ENCODE measurements at regions not wholly inside any gene's neighbourhood (a gene's known extent, or its start where the extent isn't known, plus 50 kb on each side); places are given as distances from the start of the nearest gene placed in this dataset.

DNA sequence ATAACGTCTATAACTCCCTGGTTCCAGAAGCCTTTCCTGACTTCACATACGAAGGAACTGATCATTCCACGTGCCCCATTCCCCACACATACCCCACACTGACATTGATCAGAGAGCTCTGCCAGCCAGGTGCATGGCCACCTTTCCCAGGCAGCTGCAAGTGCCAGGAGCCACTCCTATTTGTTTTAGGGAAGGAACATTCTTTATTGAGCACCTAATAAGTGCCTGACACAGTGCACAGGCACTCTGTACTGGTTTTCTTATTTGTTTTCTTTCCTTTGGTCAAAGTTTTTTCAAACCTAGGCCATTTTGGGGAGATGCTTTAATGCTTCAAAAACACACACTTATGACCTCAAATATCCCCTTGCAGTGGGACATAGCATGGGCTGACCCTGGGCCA is 50.0 kb downstream of the PITPNM2 start:
- Mint-ChIP-seq H3K4me3 (no peak overlapping the region), H3K4me1 (peaks cover 22 to 38% of the 10 kb centered on the region in 2 donors), H3K36me3 (no peaks in the 10 kb centered on the region), H3K9me3 (no peaks in the 10 kb centered on the region), H3K27ac (no peak overlapping the region), H3K27me3 (ENCODE audit: low read depth in 2 of 2) (no peaks in the 10 kb centered on the region)
- TF ChIP-seq, protein P1, sequence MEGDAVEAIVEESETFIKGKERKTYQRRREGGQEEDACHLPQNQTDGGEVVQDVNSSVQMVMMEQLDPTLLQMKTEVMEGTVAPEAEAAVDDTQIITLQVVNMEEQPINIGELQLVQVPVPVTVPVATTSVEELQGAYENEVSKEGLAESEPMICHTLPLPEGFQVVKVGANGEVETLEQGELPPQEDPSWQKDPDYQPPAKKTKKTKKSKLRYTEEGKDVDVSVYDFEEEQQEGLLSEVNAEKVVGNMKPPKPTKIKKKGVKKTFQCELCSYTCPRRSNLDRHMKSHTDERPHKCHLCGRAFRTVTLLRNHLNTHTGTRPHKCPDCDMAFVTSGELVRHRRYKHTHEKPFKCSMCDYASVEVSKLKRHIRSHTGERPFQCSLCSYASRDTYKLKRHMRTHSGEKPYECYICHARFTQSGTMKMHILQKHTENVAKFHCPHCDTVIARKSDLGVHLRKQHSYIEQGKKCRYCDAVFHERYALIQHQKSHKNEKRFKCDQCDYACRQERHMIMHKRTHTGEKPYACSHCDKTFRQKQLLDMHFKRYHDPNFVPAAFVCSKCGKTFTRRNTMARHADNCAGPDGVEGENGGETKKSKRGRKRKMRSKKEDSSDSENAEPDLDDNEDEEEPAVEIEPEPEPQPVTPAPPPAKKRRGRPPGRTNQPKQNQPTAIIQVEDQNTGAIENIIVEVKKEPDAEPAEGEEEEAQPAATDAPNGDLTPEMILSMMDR (IDR thresholded peaks at IDR 0.05) = no peak
- intact Hi-C loops (cut with micrococcal nuclease) = no loop called here
- Histone ChIP-seq H3K27ac (ENCODE audit: low read length) (no peak overlapping the region), H3K4me1 (ENCODE audit: control insufficient read depth, insufficient read depth, low read length) (peaks cover 7% of the 10 kb centered on the region), H3K4me3 (ENCODE audit: low read length) (no peak overlapping the region), H3K27me3 (ENCODE audit: control insufficient read depth, insufficient read depth, low read length) (no peaks in the 10 kb centered on the region), H3K9me3 (ENCODE audit: control insufficient read depth, insufficient read depth, low read length) (no peaks in the 10 kb centered on the region), H3K36me3 (ENCODE audit: control insufficient read depth, insufficient read depth, low read length) (no peaks in the 10 kb centered on the region)
- no peak for ATAC-seq
- WGBS (ENCODE audit: insufficient coverage) = 94% methylated on average over 3 of the region's 3 CpGs
- DNase-seq = no peak

DNA sequence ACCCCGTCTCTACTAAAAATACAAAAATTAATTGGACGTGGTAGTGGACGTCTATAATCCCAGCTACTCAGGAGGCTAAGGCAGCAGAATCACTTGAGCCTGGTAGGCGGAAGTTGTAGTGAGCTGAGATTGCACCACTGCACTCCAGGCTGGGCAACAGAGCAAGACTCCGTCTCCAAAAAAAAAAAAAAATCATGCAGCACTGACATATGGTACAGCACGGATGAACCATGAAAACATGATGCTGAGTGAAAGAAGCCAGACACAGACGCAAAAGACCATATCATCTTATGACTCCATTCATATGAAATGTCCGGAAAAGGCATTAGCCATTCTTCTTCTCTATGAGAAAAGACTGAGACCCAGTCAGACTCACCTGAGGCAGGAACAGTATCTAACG is 50.4 kb downstream of the PITPNM2 start:
- Mint-ChIP-seq H3K4me3 (no peak overlapping the region), H3K27ac (no peak overlapping the region), H3K36me3 (no peaks in the 10 kb centered on the region), H3K9me3 (no peaks in the 10 kb centered on the region), H3K27me3 (ENCODE audit: low read depth in 2 of 2) (no peaks in the 10 kb centered on the region), H3K4me1 (peaks cover 17 to 34% of the 10 kb centered on the region in 2 donors)
- Histone ChIP-seq H3K4me3 (ENCODE audit: low read length) (no peak overlapping the region), H3K36me3 (ENCODE audit: control insufficient read depth, insufficient read depth, low read length) (no peaks in the 10 kb centered on the region), H3K27ac (ENCODE audit: low read length) (no peak overlapping the region), H3K4me1 (ENCODE audit: control insufficient read depth, insufficient read depth, low read length) (peaks cover 3% of the 10 kb centered on the region), H3K9me3 (ENCODE audit: control insufficient read depth, insufficient read depth, low read length) (no peaks in the 10 kb centered on the region), H3K27me3 (ENCODE audit: control insufficient read depth, insufficient read depth, low read length) (no peaks in the 10 kb centered on the region)
- ATAC-seq = no peak
- intact Hi-C loops (cut with micrococcal nuclease) = no loop called here
- TF ChIP-seq, protein P1 (IDR thresholded peaks at IDR 0.05) = no peak
- 93% methylated on average over 9 of the region's 9 CpGs for WGBS (ENCODE audit: insufficient coverage)
- no peak for DNase-seq

DNA sequence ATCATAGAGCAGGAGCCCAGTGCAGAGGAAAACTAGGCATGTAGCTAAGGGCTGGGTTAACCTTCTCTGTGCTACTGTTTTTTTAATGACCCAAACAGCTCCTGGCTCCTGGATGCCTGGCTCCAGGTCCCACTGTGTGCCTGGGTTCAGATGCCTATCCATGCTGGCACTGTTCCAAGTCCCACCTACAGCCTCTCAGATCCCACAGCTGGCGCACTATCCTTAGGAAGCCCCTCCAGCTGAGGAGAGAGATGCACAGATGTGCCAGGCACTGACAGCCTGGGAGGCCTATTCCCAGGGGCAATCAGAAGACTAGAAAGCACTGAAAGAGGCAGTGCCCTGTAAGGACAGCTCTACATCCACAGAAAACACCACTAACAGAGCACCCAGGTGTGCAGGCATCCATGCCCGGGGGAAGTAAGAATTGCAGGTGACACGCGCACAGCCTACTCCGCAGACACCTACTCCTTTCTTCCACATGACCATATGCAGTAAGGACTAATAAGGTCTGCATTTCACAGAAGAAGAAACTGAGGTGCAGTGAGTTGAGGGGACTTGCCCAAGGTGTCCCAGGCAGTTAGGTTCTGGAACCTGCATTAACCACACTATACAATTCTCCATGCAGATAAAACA is 51.2 kb downstream of the PITPNM2 start:
- Histone ChIP-seq H3K27me3 (ENCODE audit: control insufficient read depth, insufficient read depth, low read length) (no peaks in the 10 kb centered on the region), H3K9me3 (ENCODE audit: control insufficient read depth, insufficient read depth, low read length) (no peaks in the 10 kb centered on the region), H3K4me1 (ENCODE audit: control insufficient read depth, insufficient read depth, low read length) (no peaks in the 10 kb centered on the region), H3K4me3 (ENCODE audit: low read length) (no peak overlapping the region), H3K27ac (ENCODE audit: low read length) (no peak overlapping the region), H3K36me3 (ENCODE audit: control insufficient read depth, insufficient read depth, low read length) (no peaks in the 10 kb centered on the region)
- Mint-ChIP-seq H3K27me3 (ENCODE audit: low read depth in 2 of 2) (no peaks in the 10 kb centered on the region), H3K4me3 (no peak overlapping the region), H3K27ac (no peak overlapping the region), H3K4me1 (peaks cover 10 to 30% of the 10 kb centered on the region in 2 donors), H3K36me3 (no peaks in the 10 kb centered on the region), H3K9me3 (no peaks in the 10 kb centered on the region)
- 86% methylated on average over 2 of the region's 5 CpGs for WGBS (ENCODE audit: insufficient coverage)
- TF ChIP-seq, protein P1 (IDR thresholded peaks at IDR 0.05) = no peak
- intact Hi-C loops (cut with micrococcal nuclease) = no loop called here
- no peak for DNase-seq
- ATAC-seq = no peak

DNA sequence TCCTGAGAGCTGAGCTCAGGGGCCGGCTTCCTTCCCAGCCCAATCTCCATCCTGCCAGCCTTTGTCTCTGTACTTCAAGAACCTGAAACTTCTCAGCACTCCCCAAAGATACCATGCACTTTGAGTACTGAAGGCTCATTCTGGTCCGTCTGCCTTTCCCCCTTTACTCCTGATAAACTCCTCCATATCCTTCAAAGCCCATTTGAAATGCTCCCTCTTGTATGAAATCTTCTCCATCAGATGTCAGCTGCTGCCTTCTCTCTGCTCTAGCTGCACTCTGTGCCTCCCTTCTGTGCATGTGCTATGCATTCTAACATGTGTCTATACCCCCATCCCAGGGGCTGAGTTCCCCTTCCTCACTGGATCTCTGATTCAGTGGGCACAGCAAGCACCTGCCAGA is 52.1 kb downstream of the PITPNM2 start:
- H3K36me3 Mint-ChIP-seq = no peaks in the 10 kb centered on the region
- ATAC-seq = no peak
- no peaks in the 10 kb centered on the region for H3K27me3 Mint-ChIP-seq (ENCODE audit: low read depth in 2 of 2)

More for the DNA sequence above, 52.1 kb downstream of the PITPNM2 start:
- 84% methylated on average over 2 of the region's 2 CpGs for WGBS (ENCODE audit: insufficient coverage)
- no peaks in the 10 kb centered on the region for H3K27me3 ChIP-seq (ENCODE audit: control insufficient read depth, insufficient read depth, low read length)
- no peaks in the 10 kb centered on the region for H3K36me3 ChIP-seq (ENCODE audit: control insufficient read depth, insufficient read depth, low read length)
- no peaks in the 10 kb centered on the region for H3K4me1 ChIP-seq (ENCODE audit: control insufficient read depth, insufficient read depth, low read length)
- H3K4me3 ChIP-seq (ENCODE audit: low read length) = no peak overlapping the region
- no peak overlapping the region for H3K4me3 Mint-ChIP-seq
- no peaks in the 10 kb centered on the region for H3K9me3 Mint-ChIP-seq
- intact Hi-C loops (cut with micrococcal nuclease) = no loop called here
- H3K4me1 Mint-ChIP-seq = peaks cover 6 to 27% of the 10 kb centered on the region in 2 donors
- TF ChIP-seq, protein P1 (IDR thresholded peaks at IDR 0.05) = no peak
- no peak for DNase-seq
- no peak overlapping the region for H3K27ac ChIP-seq (ENCODE audit: low read length)
- H3K9me3 ChIP-seq (ENCODE audit: control insufficient read depth, insufficient read depth, low read length) = no peaks in the 10 kb centered on the region
- peak overlapping the region in 1 of 2 donors; percentile 25 for H3K27ac Mint-ChIP-seq

Data from natural killer cell (primary cell).